ENCODE measurements at regions not wholly inside any gene's neighbourhood (a gene's known extent, or its start where the extent isn't known, plus 50 kb on each side); places are given as distances from the start of the nearest gene placed in this dataset.
"Not testable (repeated sequence)": the region's sequence is repeated elsewhere in the genome, so short reads cannot be mapped to it uniquely, and the experiment has no call there.

GRCh38 chr4:53716471-53717063, 125.3 kb upstream of the LNX1 start:
- no peak for DNase-seq (ENCODE audit: low read depth in 3 of 3)

- DNase-seq (ENCODE audit: low read depth in 3 of 3), result no peak
Measured at GRCh38 chr4:53716011-53716410, 124.7 kb upstream of the LNX1 start.

GRCh38 chr4:53714236-53715140, 123.2 kb upstream of the LNX1 start:
- DNase-seq (ENCODE audit: low read depth in 3 of 3), result no peak

- DNase-seq (ENCODE audit: low read depth in 3 of 3), result no peak
Measured at GRCh38 chr4:53713767-53714166, 122.5 kb upstream of the LNX1 start.

GRCh38 chr4:53713296-53713695, 122.0 kb upstream of the LNX1 start:
- no peak for DNase-seq (ENCODE audit: low read depth in 3 of 3)

- DNase-seq (ENCODE audit: low read depth in 3 of 3), result no peak
Measured at GRCh38 chr4:53712408-53713020, 121.2 kb upstream of the LNX1 start.

GRCh38 chr4:53711926-53712325, 120.6 kb upstream of the LNX1 start:
- no peak for DNase-seq (ENCODE audit: low read depth in 3 of 3)

GRCh38 chr4:53709693-53710092, 118.4 kb upstream of the LNX1 start:
- DNase-seq (ENCODE audit: low read depth in 3 of 3), result no peak

- no peak for DNase-seq (ENCODE audit: low read depth in 3 of 3)
Measured at GRCh38 chr4:53707491-53707890, 116.2 kb upstream of the LNX1 start.

- no peak for DNase-seq (ENCODE audit: low read depth in 3 of 3)
Measured at GRCh38 chr4:53706422-53707032, 115.2 kb upstream of the LNX1 start.

- DNase-seq (ENCODE audit: low read depth in 3 of 3), result no peak
Measured at GRCh38 chr4:53705972-53706371, 114.7 kb upstream of the LNX1 start.

- no peak for DNase-seq (ENCODE audit: low read depth in 3 of 3)
Measured at GRCh38 chr4:53705151-53705764, 114.0 kb upstream of the LNX1 start.

GRCh38 chr4:53704329-53704728, 113.0 kb upstream of the LNX1 start:
- DNase-seq (ENCODE audit: low read depth in 3 of 3), result no peak

- DNase-seq (ENCODE audit: low read depth in 3 of 3), result no peak
Measured at GRCh38 chr4:53703267-53703655, 112.0 kb upstream of the LNX1 start.

- DNase-seq (ENCODE audit: low read depth in 3 of 3), result no peak
Measured at GRCh38 chr4:53702334-53703266, 111.3 kb upstream of the LNX1 start.

GRCh38 chr4:53701260-53701659, 110.0 kb upstream of the LNX1 start:
- DNase-seq (ENCODE audit: low read depth in 3 of 3), result not testable (repeated sequence)

GRCh38 chr4:53699310-53699709, 108.0 kb upstream of the LNX1 start:
- not testable (repeated sequence) for DNase-seq (ENCODE audit: low read depth in 3 of 3)

GRCh38 chr4:53697016-53697685, 105.9 kb upstream of the LNX1 start:
- no peak for DNase-seq (ENCODE audit: low read depth in 3 of 3)

- DNase-seq (ENCODE audit: low read depth in 3 of 3), result no peak
Measured at GRCh38 chr4:53695540-53696463, 104.5 kb upstream of the LNX1 start.

Measured in stimulated activated CD4-positive, alpha-beta T cell treated with anti-CD3 and anti-CD28 coated beads, TNF-alpha, amount 100 ng/mL, for 48 hours (primary cell).